Hematopoietic multipotent progenitor cell treated with erythropoietin and hydrocortisone succinate and interleukin-3 and kit ligand, for 4 days (in vitro differentiated cells): ENCODE measurements at regions not wholly inside any gene's neighbourhood (a gene's known extent, or its start where the extent isn't known, plus 50 kb on each side); places are given as distances from the start of the nearest gene placed in this dataset.
A peak's percentile ranks its signal among the peaks of the same experiment; 100 is the strongest.

Experiments used
- DNase-seq: peaks from one replicate; pipeline ENCODE4 v3.0.0-alpha.2; 2015

- DNase-seq = no peak
Measured at GRCh38 chr21:36532769-36533467, 53.0 kb upstream of the CLDN14 start.

- DNase-seq = no peak
Measured at GRCh38 chr21:36533468-36533848, 53.5 kb upstream of the CLDN14 start.

- DNase-seq = no peak
Measured at GRCh38 chr21:36534656-36535055, 54.7 kb upstream of the CLDN14 start.

- no peak for DNase-seq
Measured at GRCh38 chr21:36535618-36536241, 55.8 kb upstream of the CLDN14 start.

GRCh38 chr21:36538761-36539160, 58.8 kb upstream of the CLDN14 start:
- no peak for DNase-seq

GRCh38 chr21:36539434-36540150, 59.7 kb upstream of the CLDN14 start:
- no peak for DNase-seq

- DNase-seq = no peak
Measured at GRCh38 chr21:36540700-36541099, 60.8 kb upstream of the CLDN14 start.

GRCh38 chr21:36541721-36542139, 61.8 kb upstream of the CLDN14 start:
- no peak for DNase-seq

- DNase-seq = no peak
Measured at GRCh38 chr21:36542312-36543101, 62.6 kb upstream of the CLDN14 start.

- DNase-seq = no peak
Measured at GRCh38 chr21:36543924-36544323, 64.0 kb upstream of the CLDN14 start.

- DNase-seq = no peak
Measured at GRCh38 chr21:36544545-36544944, 64.6 kb upstream of the CLDN14 start.

- DNase-seq = no peak
Measured at GRCh38 chr21:36545776-36546511, 66.0 kb upstream of the CLDN14 start.

GRCh38 chr21:36547464-36547863, 67.5 kb upstream of the CLDN14 start:
- DNase-seq = no peak

- DNase-seq = no peak
Measured at GRCh38 chr21:36548866-36549265, 68.9 kb upstream of the CLDN14 start.

GRCh38 chr21:36549470-36549869, 69.5 kb upstream of the CLDN14 start:
- DNase-seq = no peak

GRCh38 chr21:36550761-36551160, 70.8 kb upstream of the CLDN14 start:
- no peak for DNase-seq

- DNase-seq = no peak
Measured at GRCh38 chr21:36551321-36551720, 71.4 kb upstream of the CLDN14 start.

GRCh38 chr21:36551731-36552433, 72.0 kb upstream of the CLDN14 start:
- peak; percentile 38 for DNase-seq

- DNase-seq = no peak
Measured at GRCh38 chr21:36552434-36552785, 72.5 kb upstream of the CLDN14 start.

GRCh38 chr21:36553406-36553805, 73.5 kb upstream of the CLDN14 start:
- no peak for DNase-seq

- no peak for DNase-seq
Measured at GRCh38 chr21:36554411-36555157, 74.7 kb upstream of the CLDN14 start.
